DND-41 (cell line): ENCODE measurements at regions not wholly inside any gene's neighbourhood (a gene's known extent, or its start where the extent isn't known, plus 50 kb on each side); places are given as distances from the start of the nearest gene placed in this dataset.

Source experiments
- ATAC-seq: fragments of 200-7000 bp; cut with Tn5 transposase; 3 replicates; pipeline ENCODE4 v1.9.1; 2021; ENCODE audit warnings: low read depth; ENCODE audit not compliant: insufficient read depth
- DNase-seq: peaks from one replicate; pipeline ENCODE4 v3.0.0-alpha.2; 2020
- H2AFZ ChIP-seq: 2 replicates; pipeline ENCODE4 v1.6.0; 2012; ENCODE audit warnings: low read depth, low read length
- H3K27ac ChIP-seq: 2 replicates; pipeline ENCODE4 v1.5.1; 2012; ENCODE audit warnings: low read length, inconsistent platforms
- H3K27me3 ChIP-seq: fragments of 200-600 bp; sonication (generic); 2 replicates; pipeline ENCODE4 v1.6.0; 2012; ENCODE audit warnings: low read length, mild to moderate bottlenecking, inconsistent platforms; ENCODE audit not compliant: insufficient read depth, poor library complexity
- H3K36me3 ChIP-seq: 2 replicates; pipeline ENCODE4 v1.5.1; 2012; ENCODE audit warnings: low read length, inconsistent platforms; ENCODE audit not compliant: insufficient read depth
- H3K4me1 ChIP-seq: 2 replicates; pipeline ENCODE4 v1.5.1; 2012; ENCODE audit warnings: mild to moderate bottlenecking, low read length; ENCODE audit not compliant: insufficient read depth
- H3K4me2 ChIP-seq: 2 replicates; pipeline ENCODE4 v1.6.0; 2012; ENCODE audit warnings: mild to moderate bottlenecking, moderate library complexity, low read length, inconsistent platforms; ENCODE audit not compliant: insufficient read depth
- H3K4me3 ChIP-seq, 2 experiments: fragments of 200-600 bp in 1 of 2; shearing (Covaris generic) in 1 of 2; 2 replicates each; pipeline ENCODE4 v1.5.1; 2012 to 2016; ENCODE audit warnings: inconsistent platforms in 2 of 2, low read length in 2 of 2, mild to moderate bottlenecking in 2 of 2, low read depth in 1 of 2, moderate library complexity in 1 of 2
- H3K79me2 ChIP-seq: 2 replicates; pipeline ENCODE4 v1.6.0; 2012; ENCODE audit warnings: low read length, inconsistent platforms; ENCODE audit not compliant: insufficient read depth
- H3K9ac ChIP-seq: 2 replicates; pipeline ENCODE4 v1.6.0; 2012; ENCODE audit warnings: low read depth, mild to moderate bottlenecking, inconsistent platforms, low read length, moderate library complexity
- H3K9me3 ChIP-seq: 2 replicates; pipeline ENCODE4 v1.5.1; 2012; ENCODE audit warnings: low read length, moderate library complexity, mild to moderate bottlenecking, inconsistent platforms; ENCODE audit not compliant: insufficient read depth, severe bottlenecking
- H4K20me1 ChIP-seq: 2 replicates; pipeline ENCODE4 v1.6.0; 2012; ENCODE audit warnings: low read length; ENCODE audit not compliant: insufficient read depth
- EZH2 ChIP-seq: IDR thresholded peaks from 3 replicates; pipeline ENCODE4 v1.6.1; 2012; ENCODE audit warnings: borderline replicate concordance, low read depth, mild to moderate bottlenecking, moderate library complexity, low read length, inconsistent platforms; ENCODE audit not compliant: severe bottlenecking
- TF ChIP-seq, protein P1 (sequence below): IDR thresholded peaks from 2 replicates; pipeline ENCODE4 v1.5.1; 2012; ENCODE audit warnings: borderline replicate concordance, low read length, moderate library complexity, mild to moderate bottlenecking; ENCODE audit not compliant: poor library complexity, severe bottlenecking; ENCODE audit errors: extremely low read depth

- H3K9ac ChIP-seq = no peak overlapping the region
- no peaks in the 10 kb centered on the region for H3K27me3 ChIP-seq
- H3K4me3 ChIP-seq = no peak overlapping the region
- H3K36me3 ChIP-seq = no peaks in the 10 kb centered on the region
- H2AFZ ChIP-seq = no peak overlapping the region
- peaks cover 5% of the 10 kb centered on the region; the same call in 1 of the 2 replicates for H3K4me1 ChIP-seq
- H3K27ac ChIP-seq = no peak overlapping the region
- no peaks in the 10 kb centered on the region for H4K20me1 ChIP-seq
- DNase-seq (no peak), ATAC-seq (no peak)
- no peaks in the 10 kb centered on the region for H3K9me3 ChIP-seq
- H3K4me2 ChIP-seq = no peak overlapping the region
- H3K79me2 ChIP-seq = no peaks in the 10 kb centered on the region
- TF ChIP-seq, protein P1, sequence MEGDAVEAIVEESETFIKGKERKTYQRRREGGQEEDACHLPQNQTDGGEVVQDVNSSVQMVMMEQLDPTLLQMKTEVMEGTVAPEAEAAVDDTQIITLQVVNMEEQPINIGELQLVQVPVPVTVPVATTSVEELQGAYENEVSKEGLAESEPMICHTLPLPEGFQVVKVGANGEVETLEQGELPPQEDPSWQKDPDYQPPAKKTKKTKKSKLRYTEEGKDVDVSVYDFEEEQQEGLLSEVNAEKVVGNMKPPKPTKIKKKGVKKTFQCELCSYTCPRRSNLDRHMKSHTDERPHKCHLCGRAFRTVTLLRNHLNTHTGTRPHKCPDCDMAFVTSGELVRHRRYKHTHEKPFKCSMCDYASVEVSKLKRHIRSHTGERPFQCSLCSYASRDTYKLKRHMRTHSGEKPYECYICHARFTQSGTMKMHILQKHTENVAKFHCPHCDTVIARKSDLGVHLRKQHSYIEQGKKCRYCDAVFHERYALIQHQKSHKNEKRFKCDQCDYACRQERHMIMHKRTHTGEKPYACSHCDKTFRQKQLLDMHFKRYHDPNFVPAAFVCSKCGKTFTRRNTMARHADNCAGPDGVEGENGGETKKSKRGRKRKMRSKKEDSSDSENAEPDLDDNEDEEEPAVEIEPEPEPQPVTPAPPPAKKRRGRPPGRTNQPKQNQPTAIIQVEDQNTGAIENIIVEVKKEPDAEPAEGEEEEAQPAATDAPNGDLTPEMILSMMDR = no peak
- TF ChIP-seq EZH2 = no peak
Measured at GRCh38 chr16:54443839-54444238, 157.3 kb upstream of the IRX3 start.

GRCh38 chr16:54443352-54443751 lies 156.8 kb upstream of the IRX3 start:
- H3K79me2 ChIP-seq = no peaks in the 10 kb centered on the region
- H4K20me1 ChIP-seq = no peaks in the 10 kb centered on the region
- H3K9me3 ChIP-seq = no peaks in the 10 kb centered on the region
- H3K27me3 ChIP-seq = no peaks in the 10 kb centered on the region
- no peak overlapping the region for H3K4me2 ChIP-seq
- H3K9ac ChIP-seq = no peak overlapping the region
- H3K36me3 ChIP-seq = no peaks in the 10 kb centered on the region
- H3K4me1 ChIP-seq = peaks cover 5% of the 10 kb centered on the region; the same call in 1 of the 2 replicates
- no peak for TF ChIP-seq EZH2
- H2AFZ ChIP-seq = no peak overlapping the region
- DNase-seq = no peak
- no peak overlapping the region for H3K4me3 ChIP-seq
- no peak overlapping the region for H3K27ac ChIP-seq
- no peak for ATAC-seq

DNA sequence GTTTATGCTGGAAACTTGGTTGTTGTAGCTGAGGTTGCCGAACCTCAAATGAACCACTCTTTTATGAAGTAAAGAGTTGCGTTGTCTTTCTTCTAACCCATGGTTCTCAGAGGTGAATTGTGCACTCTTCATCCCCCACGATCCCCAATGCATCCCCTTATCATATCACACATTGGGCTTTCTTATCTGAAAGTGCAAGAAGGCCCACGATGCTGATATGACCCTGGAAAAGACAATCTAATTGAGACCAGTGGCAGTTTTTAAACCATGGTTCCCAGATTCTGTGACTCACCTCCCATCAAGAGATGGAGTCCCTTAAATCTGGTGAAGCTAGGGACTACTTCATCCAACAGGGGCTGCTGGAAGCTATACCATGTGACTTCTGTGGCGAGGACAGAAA lies 156.3 kb upstream of the IRX3 start:
- no peak overlapping the region for H3K9ac ChIP-seq
- no peaks in the 10 kb centered on the region for H3K36me3 ChIP-seq
- no peak overlapping the region for H3K4me2 ChIP-seq
- H3K27me3 ChIP-seq = no peaks in the 10 kb centered on the region
- H3K79me2 ChIP-seq = no peaks in the 10 kb centered on the region
- H4K20me1 ChIP-seq = no peaks in the 10 kb centered on the region
- no peak for TF ChIP-seq EZH2
- H3K4me3 ChIP-seq = no peak overlapping the region
- no peak overlapping the region for H2AFZ ChIP-seq
- H3K27ac ChIP-seq = no peak overlapping the region
- DNase-seq = no peak
- H3K4me1 ChIP-seq = peaks cover 5% of the 10 kb centered on the region; the same call in 1 of the 2 replicates
- ATAC-seq = no peak
- H3K9me3 ChIP-seq = no peaks in the 10 kb centered on the region

DNA sequence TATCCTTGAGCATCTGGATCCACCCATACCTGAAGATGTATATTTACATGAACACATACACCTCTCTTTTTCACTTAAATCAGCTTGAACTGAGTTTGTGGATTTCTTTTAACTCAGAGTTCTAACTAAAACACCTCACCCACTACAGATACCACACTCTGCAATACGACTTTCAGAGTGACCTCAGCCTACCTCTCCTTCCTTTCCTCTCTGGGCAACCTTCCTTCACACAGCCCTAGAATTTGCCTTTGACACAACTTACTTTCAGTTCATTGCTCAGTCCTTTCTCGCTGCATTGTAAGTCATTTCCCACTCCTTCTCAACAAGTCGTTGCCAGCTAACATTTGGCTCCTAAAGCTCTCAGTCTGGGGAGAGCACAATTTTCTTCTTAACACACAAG lies 151.9 kb upstream of the IRX3 start:
- Histone ChIP-seq H3K27ac (no peak overlapping the region), H3K4me3 (no peak overlapping the region), H2AFZ (no peak overlapping the region), H3K4me1 (no peaks in the 10 kb centered on the region), H3K36me3 (no peaks in the 10 kb centered on the region), H3K9ac (no peak overlapping the region), H3K27me3 (no peaks in the 10 kb centered on the region), H3K79me2 (no peaks in the 10 kb centered on the region), H4K20me1 (no peaks in the 10 kb centered on the region), H3K4me2 (no peak overlapping the region), H3K9me3 (no peaks in the 10 kb centered on the region)
- DNase-seq = no peak
- no peak for ATAC-seq
- TF ChIP-seq, protein P1 = no peak
- TF ChIP-seq EZH2 = no peak

- H3K9ac ChIP-seq = no peak overlapping the region
- no peak for TF ChIP-seq EZH2
- TF ChIP-seq, protein P1 = no peak
Measured at GRCh38 chr16:54437921-54438320, 151.3 kb upstream of the IRX3 start.

More at GRCh38 chr16:54437921-54438320, 151.3 kb upstream of the IRX3 start:
- H3K79me2 ChIP-seq = no peaks in the 10 kb centered on the region
- H3K4me2 ChIP-seq = no peak overlapping the region
- H3K9me3 ChIP-seq = no peaks in the 10 kb centered on the region
- DNase-seq = no peak
- H3K27ac ChIP-seq = no peak overlapping the region
- H3K4me1 ChIP-seq = no peaks in the 10 kb centered on the region
- H3K4me3 ChIP-seq = no peak overlapping the region
- no peak overlapping the region for H2AFZ ChIP-seq
- no peaks in the 10 kb centered on the region for H3K36me3 ChIP-seq
- no peak for ATAC-seq
- H4K20me1 ChIP-seq = no peaks in the 10 kb centered on the region
- H3K27me3 ChIP-seq = no peaks in the 10 kb centered on the region
